ENCODE measurements at regions not wholly inside any gene's neighbourhood (a gene's known extent, or its start where the extent isn't known, plus 50 kb on each side); places are given as distances from the start of the nearest gene placed in this dataset.

GRCh38 chr13:67367399-67367798, 137.3 kb upstream of the PCDH9 start:
- Histone ChIP-seq H3K9me3 (ENCODE audit: control insufficient read depth, insufficient read depth, low read length) (no peaks in the 10 kb centered on the region), H3K27ac (ENCODE audit: low read depth, low read length) (no peak overlapping the region)

GRCh38 chr13:67366533-67366932, 136.4 kb upstream of the PCDH9 start:
- no peak overlapping the region for H3K4me3 ChIP-seq (ENCODE audit: low read length)
- TF ChIP-seq EZH2phosphoT487 (IDR thresholded peaks at IDR 0.05; ENCODE audit: borderline replicate concordance, low read length) (no peak), CTCF (IDR thresholded peaks at IDR 0.05; ENCODE audit: low read depth, low read length, poor library complexity, severe bottlenecking) (no peak)
- H4K20me1 ChIP-seq (ENCODE audit: control insufficient read depth, insufficient read depth, low read depth, low read length), result no peaks in the 10 kb centered on the region
- no peak overlapping the region for H3K4me2 ChIP-seq (ENCODE audit: low read length)
- no peaks in the 10 kb centered on the region for H3F3A ChIP-seq (ENCODE audit: control insufficient read depth, insufficient read depth)
- no peaks in the 10 kb centered on the region for H3K9me3 ChIP-seq (ENCODE audit: control insufficient read depth, insufficient read depth, low read length)
- no peaks in the 10 kb centered on the region for H3K27me3 ChIP-seq (ENCODE audit: control insufficient read depth, low read length)
- no peaks in the 10 kb centered on the region for H3K79me2 ChIP-seq (ENCODE audit: control insufficient read depth, low read length)
- H3K9me2 ChIP-seq (replicated peaks; ENCODE audit: control insufficient read depth, low read length), result no peaks in the 10 kb centered on the region
- H3K27ac ChIP-seq (ENCODE audit: low read depth, low read length), result no peak overlapping the region
- H3K36me3 ChIP-seq (ENCODE audit: control insufficient read depth, low read length), result no peaks in the 10 kb centered on the region
- no peaks in the 10 kb centered on the region for H3K4me1 ChIP-seq (ENCODE audit: control insufficient read depth, low read length)

More at GRCh38 chr13:67367399-67367798, 137.3 kb upstream of the PCDH9 start:
- no peaks in the 10 kb centered on the region for H3K27me3 ChIP-seq (ENCODE audit: control insufficient read depth, low read length)
- TF ChIP-seq EZH2phosphoT487 (IDR thresholded peaks at IDR 0.05; ENCODE audit: borderline replicate concordance, low read length), result no peak
- no peak for TF ChIP-seq CTCF (IDR thresholded peaks at IDR 0.05; ENCODE audit: low read depth, low read length, poor library complexity, severe bottlenecking)
- H3K4me3 ChIP-seq (ENCODE audit: low read length), result no peak overlapping the region
- H3K4me1 ChIP-seq (ENCODE audit: control insufficient read depth, low read length), result no peaks in the 10 kb centered on the region
- H3K79me2 ChIP-seq (ENCODE audit: control insufficient read depth, low read length), result no peaks in the 10 kb centered on the region
- no peaks in the 10 kb centered on the region for H4K20me1 ChIP-seq (ENCODE audit: control insufficient read depth, insufficient read depth, low read depth, low read length)
- H3K4me2 ChIP-seq (ENCODE audit: low read length), result no peak overlapping the region
- no peaks in the 10 kb centered on the region for H3K36me3 ChIP-seq (ENCODE audit: control insufficient read depth, low read length)
- no peaks in the 10 kb centered on the region for H3F3A ChIP-seq (ENCODE audit: control insufficient read depth, insufficient read depth)
- H3K9me2 ChIP-seq (replicated peaks; ENCODE audit: control insufficient read depth, low read length), result no peaks in the 10 kb centered on the region

GRCh38 chr13:67355812-67356476, 125.8 kb upstream of the PCDH9 start:
- no peaks in the 10 kb centered on the region for H3F3A ChIP-seq (ENCODE audit: control insufficient read depth, insufficient read depth)
- no peaks in the 10 kb centered on the region for H3K79me2 ChIP-seq (ENCODE audit: control insufficient read depth, low read length)
- no peaks in the 10 kb centered on the region for H4K20me1 ChIP-seq (ENCODE audit: control insufficient read depth, insufficient read depth, low read depth, low read length)
- no peak overlapping the region for H3K27ac ChIP-seq (ENCODE audit: low read depth, low read length)
- no peaks in the 10 kb centered on the region for H3K36me3 ChIP-seq (ENCODE audit: control insufficient read depth, low read length)
- H3K4me2 ChIP-seq (ENCODE audit: low read length), result no peak overlapping the region
- no peaks in the 10 kb centered on the region for H3K9me3 ChIP-seq (ENCODE audit: control insufficient read depth, insufficient read depth, low read length)
- TF ChIP-seq CTCF (IDR thresholded peaks at IDR 0.05; ENCODE audit: low read depth, low read length, poor library complexity, severe bottlenecking), result no peak
- no peak for TF ChIP-seq EZH2phosphoT487 (IDR thresholded peaks at IDR 0.05; ENCODE audit: borderline replicate concordance, low read length)
- H3K27me3 ChIP-seq (ENCODE audit: control insufficient read depth, low read length), result no peaks in the 10 kb centered on the region
- no peak overlapping the region for H3K4me3 ChIP-seq (ENCODE audit: low read length)
- no peaks in the 10 kb centered on the region for H3K4me1 ChIP-seq (ENCODE audit: control insufficient read depth, low read length)
- H3K9me2 ChIP-seq (replicated peaks; ENCODE audit: control insufficient read depth, low read length), result no peaks in the 10 kb centered on the region

Measured in DOHH2 (cell line).